PC-3 (cell line): ENCODE measurements at regions not wholly inside any gene's neighbourhood (a gene's known extent, or its start where the extent isn't known, plus 50 kb on each side); places are given as distances from the start of the nearest gene placed in this dataset.

Experiments used
- ATAC-seq: fragments of 200-7000 bp; cut with Tn5 transposase; 2 replicates; pipeline ENCODE4 v1.9.1; 2020; ENCODE audit warnings: mild to moderate bottlenecking, moderate library complexity
- BruUV-seq: library from RNA; stranded (reverse); fragments of 400-500 nt; replicated peaks from 2 replicates; lab custom pipeline; 2021; lab: Mats Ljungman, UMichigan
- CTCF ChIA-PET: fragments of 300-600 bp; sonication (Branson Sonifier 250); formaldehyde crosslinking; loops from one replicate; lab custom pipeline; 2022; ENCODE audit warnings: antibody characterized with exemption; lab: Charles Lee
- POLR2A ChIA-PET: fragments of 300-600 bp; sonication (Branson Sonifier 250); formaldehyde crosslinking; loops from one replicate; lab custom pipeline; 2022; ENCODE audit warnings: antibody characterized with exemption; ENCODE audit not compliant: unreplicated experiment; lab: Charles Lee
- DNase-seq: peaks from one replicate; pipeline ENCODE4 v3.0.0-alpha.2; 2015
- H2AFZ ChIP-seq: fragments of 300-600 bp; sonication (generic); 2 replicates; pipeline ENCODE4 v1.6.0; 2016; ENCODE audit warnings: antibody characterized with exemption, low read length
- H3F3A ChIP-seq: fragments of 300-600 bp; sonication (generic); one replicate; pipeline ENCODE4 v1.6.0; 2017; ENCODE audit warnings: antibody characterized with exemption, low read length, control low read depth, mild to moderate bottlenecking; ENCODE audit not compliant: unreplicated experiment
- H3K27ac ChIP-seq: fragments of 300-600 bp; sonication (generic); 2 replicates; pipeline ENCODE4 v1.5.1; 2016; ENCODE audit warnings: mild to moderate bottlenecking, low read length
- H3K27me3 ChIP-seq: fragments of 300-600 bp; sonication (generic); 2 replicates; pipeline ENCODE4 v1.6.1; 2016; ENCODE audit warnings: low read length, mixed read lengths
- H3K36me3 ChIP-seq: fragments of 300-600 bp; sonication (generic); 2 replicates; pipeline ENCODE4 v1.6.1; 2016; ENCODE audit warnings: low read depth, mixed run types, low read length, mixed read lengths
- H3K4me1 ChIP-seq: fragments of 300-600 bp; sonication (generic); 2 replicates; pipeline ENCODE4 v1.5.1; 2016; ENCODE audit warnings: low read length; ENCODE audit not compliant: insufficient read depth
- H3K4me2 ChIP-seq: fragments of 300-600 bp; sonication (generic); 2 replicates; pipeline ENCODE4 v1.6.0; 2016; ENCODE audit warnings: low read length
- H3K4me3 ChIP-seq: fragments of 300-600 bp; sonication (generic); 2 replicates; pipeline ENCODE4 v1.5.1; 2016; ENCODE audit warnings: mild to moderate bottlenecking, low read length, mixed read lengths
- H3K79me2 ChIP-seq: fragments of 300-600 bp; sonication (generic); 2 replicates; pipeline ENCODE4 v1.6.1; 2017; ENCODE audit warnings: low read length, mixed read lengths
- H3K9ac ChIP-seq: fragments of 300-600 bp; sonication (generic); 2 replicates; pipeline ENCODE4 v1.6.0; 2016; ENCODE audit warnings: mild to moderate bottlenecking, low read length
- H3K9me2 ChIP-seq: fragments of 300-600 bp; sonication (generic); replicated peaks from 2 replicates; pipeline ENCODE4 v1.6.1; 2016; ENCODE audit warnings: mixed run types, low read length, mixed read lengths
- H3K9me3 ChIP-seq: fragments of 300-600 bp; sonication (generic); 2 replicates; pipeline ENCODE4 v1.6.1; 2016; ENCODE audit warnings: low read length, mixed read lengths
- H4K20me1 ChIP-seq: fragments of 300-600 bp; sonication (generic); 2 replicates; pipeline ENCODE4 v1.6.1; 2016; ENCODE audit warnings: low read length, mixed read lengths
- CTCF ChIP-seq: fragments of 300-600 bp; sonication (generic); conservative IDR thresholded peaks from 2 replicates; pipeline ENCODE4 v1.5.1; 2017; ENCODE audit warnings: antibody characterized with exemption, low read depth, mild to moderate bottlenecking, low read length
- EZH2 ChIP-seq: fragments of 300-600 bp; sonication (generic); IDR thresholded peaks from one replicate; pipeline ENCODE4 v1.6.1; 2017; ENCODE audit warnings: antibody characterized with exemption, mild to moderate bottlenecking, low read length; ENCODE audit not compliant: unreplicated experiment
- EZH2phosphoT487 ChIP-seq: fragments of 300-600 bp; sonication (generic); IDR thresholded peaks from 2 replicates; pipeline ENCODE4 v1.6.1; 2018; ENCODE audit warnings: mild to moderate bottlenecking, antibody characterized with exemption, low read length, borderline replicate concordance
- intact Hi-C: fragments of 100-400 bp; cut with micrococcal nuclease; formaldehyde crosslinking; loops from 2 replicates; pipeline ENCODE4 v1.9.0; 2023

- no peak for DNase-seq
- Histone ChIP-seq H3K9me3 (no peaks in the 10 kb centered on the region), H3K4me1 (no peaks in the 10 kb centered on the region), H3K27ac (no peak overlapping the region), H3K4me3 (no peak overlapping the region), H4K20me1 (no peaks in the 10 kb centered on the region), H3K9ac (no peak overlapping the region), H2AFZ (no peak overlapping the region), H3K9me2 (no peaks in the 10 kb centered on the region), H3K27me3 (peaks cover 35% of the 10 kb centered on the region), H3F3A (no peaks in the 10 kb centered on the region), H3K4me2 (no peak overlapping the region), H3K79me2 (no peaks in the 10 kb centered on the region), H3K36me3 (no peaks in the 10 kb centered on the region)
- CTCF ChIA-PET, result no interaction called here
- TF ChIP-seq EZH2, result no peak
- intact Hi-C loops, result no loop called here
- POLR2A ChIA-PET, result no interaction called here
- no peak for ATAC-seq
- no TSS peak for BruUV-seq
Measured at GRCh38 chr15:77857419-77857818, 220.1 kb downstream of the TBC1D2B start.

GRCh38 chr15:77856705-77857346, 220.7 kb downstream of the TBC1D2B start:
- Histone ChIP-seq H3K79me2 (no peaks in the 10 kb centered on the region), H3K4me3 (no peak overlapping the region), H3K4me2 (no peak overlapping the region), H4K20me1 (no peaks in the 10 kb centered on the region), H3K9me3 (no peaks in the 10 kb centered on the region), H3K27ac (no peak overlapping the region), H3K36me3 (no peaks in the 10 kb centered on the region), H3F3A (no peaks in the 10 kb centered on the region), H3K27me3 (peaks cover 41% of the 10 kb centered on the region), H2AFZ (no peak overlapping the region), H3K9ac (no peak overlapping the region), H3K4me1 (no peaks in the 10 kb centered on the region), H3K9me2 (no peaks in the 10 kb centered on the region)
- ATAC-seq (no peak), DNase-seq (no peak)
- no TSS peak for BruUV-seq
- ChIA-PET POLR2A (no interaction called here), CTCF (no interaction called here)
- no peak for TF ChIP-seq EZH2phosphoT487
- no peak for TF ChIP-seq CTCF
- no peak for TF ChIP-seq EZH2
- intact Hi-C loops, result no loop called here

GRCh38 chr15:77855871-77856270, 221.6 kb downstream of the TBC1D2B start:
- Histone ChIP-seq H3F3A (no peaks in the 10 kb centered on the region), H3K9me2 (no peaks in the 10 kb centered on the region), H3K36me3 (no peaks in the 10 kb centered on the region), H3K4me1 (no peaks in the 10 kb centered on the region), H3K9ac (no peak overlapping the region), H2AFZ (no peak overlapping the region), H3K4me2 (no peak overlapping the region), H3K27me3 (peaks cover 49% of the 10 kb centered on the region), H4K20me1 (no peaks in the 10 kb centered on the region), H3K9me3 (no peaks in the 10 kb centered on the region), H3K27ac (no peak overlapping the region), H3K4me3 (no peak overlapping the region), H3K79me2 (no peaks in the 10 kb centered on the region)
- ATAC-seq (no peak), DNase-seq (no peak)
- no TSS peak for BruUV-seq
- intact Hi-C loops, result no loop called here
- TF ChIP-seq EZH2phosphoT487 (no peak), EZH2 (no peak), CTCF (no peak)
- CTCF ChIA-PET, result no interaction called here
- POLR2A ChIA-PET, result no interaction called here
